Gastroesophageal sphincter (tissue), 2 donors: ENCODE measurements at regions not wholly inside any gene's neighbourhood (a gene's known extent, or its start where the extent isn't known, plus 50 kb on each side); places are given as distances from the start of the nearest gene placed in this dataset.

Source experiments
- POLR2A ChIP-seq, 2 donors: fragments of 450-650 bp; IDR thresholded peaks; one replicate each; pipeline ENCODE4 v1.6.1; 2017; ENCODE audit warnings: antibody characterized with exemption in 2 of 2, mild to moderate bottlenecking in 2 of 2, moderate library complexity in 1 of 2
- POLR2AphosphoS5 ChIP-seq: sonication (generic); formaldehyde crosslinking; IDR thresholded peaks from one replicate; pipeline ENCODE4 v1.6.1; 2017; ENCODE audit warnings: antibody characterized with exemption

DNA sequence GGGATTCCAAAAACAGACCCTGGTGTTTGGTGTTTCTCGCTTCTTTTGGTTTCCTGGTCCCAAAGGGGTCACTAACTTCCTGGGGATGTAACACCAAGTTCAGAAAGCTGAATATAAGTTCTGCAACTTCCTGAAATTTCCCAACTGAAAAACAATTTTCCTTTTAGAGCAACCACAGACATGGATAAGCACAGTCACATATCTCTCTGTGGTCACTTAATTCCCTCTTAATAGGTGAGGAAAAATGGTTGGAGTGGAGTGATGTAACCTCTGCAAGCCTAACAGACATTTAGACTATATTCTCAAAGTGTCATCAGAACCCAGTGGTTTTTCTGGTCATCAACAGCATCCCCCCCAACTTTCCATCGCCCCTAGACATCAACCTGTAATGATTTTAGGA, 135.3 kb downstream of the PRELID2 start:
- TF ChIP-seq POLR2A (IDR thresholded peaks at IDR 0.05) (no peak), POLR2AphosphoS5 (no peak)
